GM18907 (cell line): ENCODE measurements at regions not wholly inside any gene's neighbourhood (a gene's known extent, or its start where the extent isn't known, plus 50 kb on each side); places are given as distances from the start of the nearest gene placed in this dataset.

Experiments used
- ATAC-seq: cut with Tn5 transposase; IDR thresholded peaks from one replicate; pipeline ENCODE4 v1.9.1; 2021; ENCODE audit warnings: mild to moderate bottlenecking, moderate library complexity; ENCODE audit not compliant: unreplicated experiment

DNA sequence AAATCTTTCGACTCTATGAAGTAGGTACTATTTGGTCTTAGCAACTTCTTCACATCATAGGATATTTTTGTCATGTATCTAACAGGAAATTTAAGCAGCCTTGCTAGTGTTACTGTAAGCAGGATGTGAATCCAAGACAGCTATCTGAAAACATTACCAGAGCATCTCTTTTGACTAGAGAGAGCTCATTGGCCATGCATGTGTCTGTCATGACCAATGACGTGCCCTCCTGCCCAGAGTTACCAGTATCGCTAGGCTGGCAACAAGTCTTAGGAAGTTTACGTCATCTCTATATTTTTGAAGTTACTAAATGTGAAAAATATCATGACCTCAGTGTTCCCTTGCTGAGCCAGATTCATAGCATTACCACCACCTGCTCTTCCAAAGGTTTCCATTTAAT lies 130.9 kb upstream of the TP63 start:
- ATAC-seq: no peak

DNA sequence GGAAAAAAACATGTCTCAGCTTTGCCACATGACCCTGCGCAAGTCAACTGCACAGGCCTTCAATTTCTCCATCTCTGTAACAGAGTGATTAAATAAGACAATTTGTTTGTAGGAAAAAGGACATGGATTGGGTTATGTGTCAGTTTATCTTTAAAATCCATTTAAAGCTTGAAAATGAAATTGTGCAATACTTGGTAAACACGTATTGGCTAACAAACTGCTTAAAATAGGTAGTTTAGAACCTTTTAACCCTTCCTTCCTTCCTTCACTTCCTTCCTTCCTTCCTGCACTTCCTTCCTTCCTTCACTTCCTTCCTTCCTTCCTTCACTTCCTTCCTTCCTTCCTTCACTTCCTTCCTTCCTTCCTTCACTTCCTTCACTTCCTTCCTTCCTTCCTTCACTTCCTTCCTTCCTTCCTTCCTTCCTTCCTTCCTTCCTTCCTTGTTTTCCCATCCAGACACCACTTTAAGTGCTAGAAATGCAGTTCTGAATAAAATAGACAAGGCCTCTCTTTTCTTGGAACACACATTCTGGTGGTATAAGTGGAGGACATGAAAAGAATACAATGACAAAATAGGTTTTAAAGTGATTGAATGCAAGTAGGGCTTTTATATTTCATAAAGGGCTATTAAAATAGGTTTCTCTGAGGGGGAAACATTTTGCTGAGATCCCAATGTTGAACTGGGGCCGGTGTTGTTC lies 130.2 kb upstream of the TP63 start:
- no peak for ATAC-seq

DNA sequence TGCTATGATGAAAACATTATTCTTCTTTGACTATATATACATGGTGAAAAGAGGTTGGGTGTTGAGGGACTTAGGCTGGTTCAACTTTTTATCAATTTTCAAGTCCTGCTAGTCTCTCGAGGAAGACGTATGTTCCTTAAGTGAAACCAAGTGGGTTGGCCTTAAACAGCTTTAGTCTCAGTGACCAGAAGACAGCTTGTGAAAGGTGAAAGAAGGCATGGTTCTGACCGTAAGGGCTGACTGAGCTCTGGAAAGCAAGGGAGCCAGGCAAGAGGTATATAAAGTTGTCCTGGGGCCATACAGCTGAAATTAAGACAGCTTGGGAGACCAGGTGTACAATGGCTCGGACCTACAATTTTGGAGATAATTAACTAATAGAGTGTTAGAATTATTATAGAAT lies 128.9 kb upstream of the TP63 start:
- ATAC-seq: no peak

DNA sequence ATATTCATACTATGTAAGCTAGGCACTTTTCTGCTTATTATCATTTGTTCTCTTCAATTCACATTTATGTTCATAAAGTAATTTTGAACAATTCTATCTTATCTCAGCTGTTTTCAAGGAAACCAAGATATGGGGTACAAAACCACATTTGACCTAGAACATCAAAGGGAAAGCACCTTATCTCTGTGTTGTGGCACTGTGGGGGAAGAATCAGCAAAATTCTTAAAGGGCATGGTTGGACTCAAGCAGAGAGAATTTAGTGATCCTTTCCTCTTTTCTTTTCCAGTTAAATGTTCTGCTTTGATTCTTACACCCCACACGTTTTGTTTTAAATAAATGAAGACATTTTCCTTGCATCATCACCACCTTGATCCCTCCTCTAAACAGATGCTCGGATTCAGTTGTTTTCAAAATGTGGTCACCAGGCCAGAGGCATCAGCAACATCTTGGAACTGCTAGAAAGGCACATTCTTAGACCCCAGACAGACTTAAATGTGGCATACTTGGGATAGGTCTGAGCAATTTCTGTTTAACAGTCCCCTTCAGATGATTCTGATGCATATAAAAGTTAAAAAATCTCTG lies 128.4 kb upstream of the TP63 start:
- ATAC-seq: no peak

DNA sequence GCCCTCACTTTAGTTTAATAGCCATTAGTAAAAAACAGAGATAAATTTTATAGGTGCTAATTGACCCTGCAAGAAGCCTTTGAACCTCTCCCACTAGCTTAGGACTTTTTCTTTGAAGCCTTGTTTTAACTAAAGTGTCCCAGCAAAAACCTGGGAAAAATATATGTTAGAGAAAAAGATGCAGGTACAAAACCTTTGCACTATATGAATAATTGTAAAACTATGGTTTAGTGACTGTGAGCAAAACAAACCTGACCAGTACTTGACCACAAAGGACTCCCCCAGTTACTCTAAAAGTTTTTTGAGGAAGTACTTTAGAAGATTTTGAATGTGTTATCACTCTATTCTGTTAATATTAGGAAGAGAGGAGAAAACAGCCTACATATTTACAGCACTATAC lies 123.3 kb upstream of the TP63 start:
- peak; percentile 79 for ATAC-seq

DNA sequence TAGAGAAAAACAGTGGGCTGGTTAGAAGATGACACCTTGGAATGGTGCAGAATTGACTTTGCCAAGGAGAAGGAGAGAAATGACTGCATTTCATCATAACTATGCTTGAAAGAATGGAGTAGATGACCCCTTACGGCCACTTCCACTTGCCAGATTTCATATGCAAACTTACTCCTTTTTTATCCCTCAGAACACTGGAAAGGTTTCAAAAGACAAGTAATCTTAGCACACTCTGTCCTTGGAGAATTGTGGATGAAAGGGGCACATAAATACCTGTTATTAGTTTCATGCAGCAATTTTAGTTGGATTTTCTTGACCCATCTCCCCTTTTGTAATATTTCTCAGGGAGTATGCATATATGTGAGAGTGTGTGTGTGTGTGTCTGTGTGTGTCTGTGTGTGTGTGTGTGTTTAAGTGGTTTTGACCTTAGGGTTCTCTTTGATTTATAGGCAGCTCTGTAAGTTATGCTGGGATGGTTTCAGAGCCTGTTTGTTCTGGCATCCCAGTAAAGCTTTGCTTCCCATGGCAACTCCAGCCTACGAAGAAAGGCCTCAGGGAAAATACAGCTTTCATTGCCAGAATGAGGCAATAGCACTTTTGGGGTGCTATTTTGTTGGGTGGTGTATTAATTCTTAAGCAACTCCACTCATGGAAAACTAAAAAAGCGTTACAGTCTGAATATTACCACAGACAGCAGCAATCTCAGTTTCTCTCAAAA lies 122.2 kb upstream of the TP63 start:
- ATAC-seq: no peak

DNA sequence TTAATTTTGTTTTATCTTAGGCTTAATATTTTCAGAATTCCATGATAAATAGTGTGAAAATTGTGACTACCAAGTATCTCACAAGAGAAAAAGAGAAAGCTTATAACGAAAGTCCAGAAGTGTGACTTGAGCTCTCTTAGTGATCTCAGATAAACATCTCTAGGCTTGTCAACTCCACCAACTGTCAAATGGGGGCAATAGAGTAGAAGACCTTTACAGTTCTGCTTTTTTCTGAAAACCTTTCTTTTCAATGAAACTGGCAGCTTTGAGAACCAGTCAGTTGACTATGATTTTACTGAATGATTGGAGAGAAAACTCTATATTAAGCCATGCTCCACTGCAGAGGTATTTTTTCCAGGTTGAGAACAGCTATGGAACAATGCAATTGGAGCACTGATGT lies 119.2 kb upstream of the TP63 start:
- peak; percentile 75 for ATAC-seq

DNA sequence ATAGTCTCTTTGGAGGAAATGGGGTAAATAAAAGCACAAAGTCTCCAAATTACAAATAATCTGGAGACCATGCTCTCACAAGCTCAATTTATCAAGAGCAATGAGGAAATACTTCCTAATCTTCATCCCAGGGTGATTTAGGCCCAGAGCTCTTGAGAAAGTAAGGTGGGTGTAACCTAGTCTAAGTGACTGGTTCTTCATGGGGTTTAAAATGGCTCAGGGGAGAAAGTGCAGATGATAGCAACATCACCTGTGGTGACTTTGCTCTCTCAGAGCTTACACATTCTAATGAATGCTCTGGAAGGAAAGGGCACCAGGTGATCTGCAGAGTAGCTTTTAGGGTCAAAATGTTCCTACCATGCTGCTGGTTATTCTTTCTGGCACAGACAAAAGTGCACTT lies 118.4 kb upstream of the TP63 start:
- ATAC-seq: no peak

DNA sequence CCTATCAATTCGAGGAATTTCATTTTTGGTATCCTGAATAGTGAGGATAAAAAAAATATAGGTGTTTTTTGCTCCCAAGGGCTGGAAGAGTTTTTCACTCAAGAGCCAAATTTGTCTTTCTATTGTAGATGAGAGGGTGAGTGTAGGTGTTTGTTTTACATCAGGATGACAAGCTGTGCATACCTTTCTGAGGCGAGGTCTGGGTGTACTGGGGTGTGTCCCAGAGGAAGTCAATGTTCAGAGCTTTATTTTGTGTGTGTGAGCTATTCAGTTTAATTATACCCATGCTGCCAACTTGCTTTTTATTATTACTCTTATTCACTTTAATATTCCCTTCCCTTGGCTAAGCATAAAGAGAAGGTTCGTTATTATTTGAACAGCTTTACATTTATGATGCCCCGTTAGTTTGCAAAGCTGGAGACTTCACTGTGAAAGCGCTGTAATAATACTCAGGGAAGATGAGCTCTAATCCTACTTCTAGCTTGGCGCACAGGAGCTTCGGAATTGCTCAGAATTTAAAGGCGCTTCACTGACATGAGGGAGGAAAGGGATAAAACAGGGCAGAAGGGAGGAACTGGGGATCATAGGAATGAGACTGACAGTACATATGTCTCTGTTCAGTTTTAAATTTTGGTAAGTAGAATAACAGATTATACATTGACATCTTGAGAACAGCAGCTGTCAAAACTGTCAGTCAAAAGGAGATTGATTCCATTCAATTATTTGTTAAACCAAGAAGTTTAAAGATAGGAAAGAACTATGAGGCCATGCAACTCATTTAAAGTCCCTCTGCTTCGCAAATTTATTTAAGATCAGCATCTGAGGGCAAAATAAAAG lies 117.7 kb upstream of the TP63 start:
- no peak for ATAC-seq

DNA sequence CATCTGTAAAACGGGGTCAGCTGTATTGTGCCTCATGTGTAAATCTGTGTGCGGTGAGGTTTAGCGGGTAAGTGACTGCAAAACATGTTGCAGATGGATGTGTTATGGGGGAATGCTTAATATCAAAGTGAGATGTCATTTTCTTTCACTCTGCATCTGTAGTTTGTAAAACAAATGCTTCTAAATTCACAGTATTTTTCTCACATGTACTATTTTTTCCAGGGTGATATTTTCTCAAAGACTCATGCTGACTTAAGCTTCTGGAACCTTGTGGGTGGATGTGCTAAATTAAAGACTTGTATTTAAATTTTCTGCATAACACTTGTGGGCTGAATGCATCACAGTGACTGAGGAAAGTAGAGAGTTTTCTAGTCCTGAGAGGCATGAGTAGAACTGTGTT lies 115.2 kb upstream of the TP63 start:
- no peak for ATAC-seq

DNA sequence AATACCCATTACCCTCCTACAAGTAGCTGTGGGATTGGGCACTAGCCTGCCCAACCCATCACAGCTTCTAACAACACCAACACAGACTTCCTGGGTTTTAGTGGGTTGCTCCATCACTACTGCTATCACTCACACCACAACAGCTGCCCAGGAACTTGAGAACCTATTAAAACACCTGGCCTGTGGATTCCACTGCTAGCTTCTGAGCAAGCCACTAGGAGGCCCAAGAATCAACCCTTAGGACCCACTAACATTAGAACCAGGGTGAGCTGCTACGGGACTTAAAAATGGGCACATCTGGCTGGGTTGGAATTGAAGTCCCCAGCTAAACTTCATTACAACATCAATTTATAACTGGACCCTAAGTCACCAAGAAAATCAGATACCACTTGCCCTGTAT lies 113.2 kb upstream of the TP63 start:
- ATAC-seq: no peak

DNA sequence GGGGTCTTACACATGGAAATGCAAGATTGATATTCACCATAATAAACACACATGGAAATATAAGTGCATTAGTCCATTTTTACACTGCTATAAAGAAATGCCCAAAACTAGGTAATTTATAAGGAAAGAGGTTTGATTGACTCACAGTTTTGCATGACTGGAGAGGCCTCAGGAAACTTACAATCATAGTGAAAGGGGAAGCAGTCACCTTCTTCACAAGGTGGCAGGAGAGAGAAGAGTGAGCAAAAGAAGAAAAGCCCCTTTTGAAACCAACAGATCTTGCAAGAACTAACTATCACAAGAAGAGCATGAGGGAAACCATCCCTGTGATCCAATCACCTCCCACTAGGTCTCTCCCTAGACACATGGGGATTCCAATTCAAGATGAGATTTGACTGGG lies 111.7 kb upstream of the TP63 start:
- no peak for ATAC-seq

DNA sequence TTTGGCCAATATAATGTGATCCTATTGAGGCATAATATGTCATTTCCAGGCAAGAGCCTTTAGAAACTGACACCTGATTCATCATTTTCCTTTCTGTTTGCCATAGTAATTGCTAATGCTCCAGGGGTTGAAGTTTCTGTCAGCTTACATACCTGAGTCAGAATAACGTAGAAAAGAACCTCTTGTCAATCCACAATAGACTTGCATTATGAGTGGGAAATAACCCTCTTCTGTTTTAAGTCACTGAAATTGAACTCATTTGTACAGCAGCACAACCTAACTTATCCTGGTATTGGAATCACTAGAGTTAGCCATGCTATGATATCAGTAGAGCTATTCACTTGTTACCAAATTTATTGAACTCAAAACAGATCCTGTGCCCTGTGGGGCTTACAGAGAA lies 101.7 kb upstream of the TP63 start:
- peak; percentile 73 for ATAC-seq

DNA sequence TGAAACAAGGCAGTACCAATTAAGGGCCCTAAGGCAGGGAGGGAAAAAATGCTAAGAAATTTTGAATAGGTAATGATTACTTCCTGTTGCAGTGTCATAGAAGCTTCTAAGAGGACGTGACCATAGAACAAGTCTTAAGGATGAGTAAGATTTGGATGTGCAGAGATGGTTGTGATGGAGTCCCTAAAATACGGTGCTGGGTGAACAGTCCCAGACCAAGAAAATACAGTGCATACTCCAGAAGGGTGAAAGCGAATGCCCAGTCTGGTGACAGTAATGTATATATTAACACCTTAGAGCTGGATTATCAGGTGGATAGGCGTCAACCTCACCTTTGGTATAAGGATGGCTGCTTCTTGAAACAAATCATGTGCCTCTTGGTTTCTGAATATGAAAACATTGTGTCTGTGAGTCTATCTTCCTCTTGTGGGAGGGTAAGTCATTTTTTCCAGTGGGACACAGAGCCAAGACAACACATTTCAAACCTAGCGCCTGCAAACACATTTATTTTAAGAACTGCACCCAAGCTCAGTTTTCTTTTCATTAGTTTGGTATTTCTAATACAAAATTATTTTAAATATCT lies 101.2 kb upstream of the TP63 start:
- ATAC-seq: peak; percentile 45

DNA sequence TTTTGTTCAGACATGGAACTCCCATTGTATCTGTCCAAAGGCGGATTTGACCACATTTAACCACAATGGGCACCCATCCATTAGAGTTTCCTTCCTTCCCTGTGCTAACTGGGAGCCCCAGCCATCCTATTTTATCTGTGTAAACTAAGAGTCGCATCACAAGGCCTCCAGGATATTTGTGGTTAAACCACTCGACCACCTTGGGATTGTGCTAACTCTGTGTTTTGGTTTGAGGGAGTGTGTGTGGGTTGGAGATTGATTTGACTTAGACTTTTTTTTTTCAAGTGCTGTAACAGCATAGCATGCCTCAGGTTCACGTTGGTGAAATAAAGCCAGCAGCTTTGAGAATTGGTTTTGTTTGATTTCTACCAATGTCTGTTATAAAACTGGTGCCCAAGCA lies 100.4 kb upstream of the TP63 start:
- ATAC-seq: no peak

DNA sequence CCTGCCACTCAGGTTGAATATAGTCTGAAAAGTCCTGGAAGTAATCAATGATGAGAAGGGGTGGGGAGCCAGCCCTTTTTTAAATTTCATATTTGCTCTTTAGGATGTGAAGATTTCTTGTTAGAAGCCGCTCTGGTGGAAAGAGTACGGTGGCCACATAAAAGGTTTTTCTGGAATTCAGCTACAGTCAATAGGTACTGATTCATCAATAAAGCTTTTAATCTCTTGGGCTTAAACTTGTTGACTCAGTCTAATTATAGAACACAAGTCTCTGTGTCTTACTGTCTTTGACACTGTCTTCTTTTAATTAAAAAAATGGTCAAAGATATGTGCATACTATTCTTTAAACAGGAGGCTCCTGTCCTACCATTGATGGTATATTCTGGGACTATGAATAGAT lies 99.9 kb upstream of the TP63 start:
- ATAC-seq: no peak

DNA sequence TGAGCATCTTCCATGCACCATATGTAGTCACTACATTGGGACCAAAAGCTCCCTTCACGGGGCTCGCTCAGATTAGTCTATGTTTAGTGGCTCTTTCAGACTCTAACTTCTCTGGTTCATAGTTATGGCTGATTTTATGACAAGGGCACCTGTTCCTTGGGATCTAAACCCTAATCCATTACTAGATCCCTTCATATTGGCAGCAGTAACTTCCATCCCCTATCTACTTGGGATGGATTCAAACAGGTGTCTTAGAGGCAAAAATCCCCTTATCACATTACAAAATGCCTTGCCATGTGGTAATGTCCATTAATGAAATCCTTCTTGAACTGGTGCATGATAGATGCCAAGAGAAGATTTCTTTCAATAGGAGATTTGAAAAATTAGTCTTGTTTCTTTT lies 96.7 kb upstream of the TP63 start:
- ATAC-seq: no peak

DNA sequence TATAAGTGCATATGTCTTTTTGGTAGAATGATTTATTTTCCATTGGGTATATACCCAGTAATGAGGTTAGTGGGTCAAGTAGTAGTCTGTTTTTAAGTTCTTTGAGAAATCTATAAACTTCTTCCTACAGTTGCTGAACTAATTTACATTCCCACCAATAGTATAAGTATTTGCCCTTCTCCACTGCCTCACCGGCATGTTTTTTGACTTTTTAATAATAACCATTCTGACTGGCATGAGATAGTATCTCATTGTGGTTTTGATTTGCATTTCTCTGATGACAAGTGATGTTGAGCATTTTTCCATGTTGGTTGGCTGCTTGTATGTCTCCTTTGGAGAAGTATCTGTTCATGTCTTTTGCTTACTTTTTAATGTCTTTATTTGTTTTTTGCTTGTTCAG lies 94.1 kb upstream of the TP63 start:
- ATAC-seq: no peak

DNA sequence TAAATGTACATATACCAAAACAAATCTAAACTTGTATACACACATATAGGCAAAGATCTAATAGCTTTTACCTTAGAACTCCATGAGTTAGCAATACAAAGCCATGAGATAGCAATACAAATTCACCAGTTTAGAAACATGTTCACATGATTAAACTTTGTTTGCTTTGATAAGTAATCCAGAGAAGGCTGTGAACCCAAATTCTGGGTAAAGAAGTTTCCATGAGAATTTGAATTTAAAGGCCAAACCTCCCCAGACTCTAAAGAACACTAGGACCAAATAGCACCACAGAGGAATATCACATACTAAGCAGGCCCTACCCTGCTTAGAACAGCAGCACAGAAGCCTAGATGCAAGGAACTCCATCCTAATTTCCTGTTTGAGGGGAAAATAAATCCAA lies 83.7 kb upstream of the TP63 start:
- ATAC-seq: no peak

DNA sequence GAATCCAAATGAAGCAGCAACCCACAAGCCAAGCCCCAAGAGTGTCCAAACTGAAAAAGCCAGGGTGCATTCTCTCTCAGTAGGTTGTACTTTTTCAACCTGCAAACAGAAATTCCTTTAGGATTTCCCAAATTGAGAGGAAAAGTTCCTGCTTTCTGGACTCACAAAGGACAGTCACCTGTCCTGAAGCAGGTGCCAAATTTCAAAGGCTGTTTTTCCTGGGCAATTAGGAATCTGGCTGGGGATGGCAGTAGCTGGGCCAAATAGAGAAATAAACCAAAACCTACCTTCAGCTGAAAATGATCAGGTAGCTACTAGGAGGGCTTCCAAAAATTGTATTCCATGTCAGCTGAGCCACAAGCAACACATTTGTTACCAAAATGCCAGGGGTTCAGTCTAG lies 83.1 kb upstream of the TP63 start:
- no peak for ATAC-seq

DNA sequence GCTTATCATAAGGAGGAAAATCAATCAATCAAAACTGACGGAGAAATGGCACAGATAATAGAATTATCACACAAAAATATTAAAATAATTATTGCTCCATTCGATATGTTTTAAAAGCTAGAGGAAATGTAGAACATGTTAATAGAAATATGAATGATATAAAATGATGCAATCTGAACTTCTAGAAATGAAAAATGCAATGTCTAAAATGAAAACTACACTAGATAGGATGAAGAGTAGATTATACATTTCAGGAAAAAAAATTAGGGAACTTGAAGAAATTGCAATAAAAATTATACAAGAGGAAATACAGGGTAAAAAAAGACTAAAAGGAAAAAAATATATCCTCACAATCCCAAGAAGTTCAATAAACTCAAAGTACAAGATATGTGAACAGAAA lies 80.2 kb upstream of the TP63 start:
- no peak for ATAC-seq
